ENCODE measurements at regions not wholly inside any gene's neighbourhood (a gene's known extent, or its start where the extent isn't known, plus 50 kb on each side); places are given as distances from the start of the nearest gene placed in this dataset.

- H3K4me1 Mint-ChIP-seq, result peaks cover 14 to 15% of the 10 kb centered on the region in 2 experiments
- H2BK15ac ChIP-seq (ENCODE audit: low read depth, low read length), result no peak overlapping the region
- no peaks in the 10 kb centered on the region for H3K27me3 ChIP-seq (ENCODE audit: insufficient read depth, low read length)
- no peak overlapping the region for H3K9ac ChIP-seq (ENCODE audit: extremely low read depth, insufficient read length, low read length)
- H3K23ac ChIP-seq (ENCODE audit: insufficient read length, low read depth, low read length), result no peak overlapping the region
- H3K4me3 Mint-ChIP-seq, result no peak overlapping the region
- H3K9me3 Mint-ChIP-seq, result no peaks in the 10 kb centered on the region
- H3K4me1 ChIP-seq (ENCODE audit: insufficient read depth, low read length), result no peaks in the 10 kb centered on the region; the same call in 1 of the 2 replicates
- H4K91ac ChIP-seq (ENCODE audit: insufficient read length, low read depth, low read length), result no peak overlapping the region
- H3K56ac ChIP-seq (ENCODE audit: insufficient read length, low read depth, low read length), result no peak overlapping the region
- H2AFZ ChIP-seq (ENCODE audit: low read length), result no peak overlapping the region
- H3K27me3 Mint-ChIP-seq (ENCODE audit: low read depth), result no peaks in the 10 kb centered on the region
- no peak overlapping the region for H2BK5ac ChIP-seq (ENCODE audit: insufficient read length, low read length)
- H3K4me2 ChIP-seq (ENCODE audit: insufficient read depth, insufficient read length, low read length), result no peak overlapping the region
- no peak overlapping the region for H3T11ph ChIP-seq (ENCODE audit: low read length)
- no peak overlapping the region for H4K5ac ChIP-seq (ENCODE audit: insufficient read length, low read depth, low read length)
- H4K20me1 ChIP-seq (ENCODE audit: control insufficient read depth, insufficient read depth, insufficient read length), result no peaks in the 10 kb centered on the region
- H2BK12ac ChIP-seq (ENCODE audit: insufficient read length, low read depth, low read length), result no peak overlapping the region
- H2BK20ac ChIP-seq (ENCODE audit: low read depth, low read length, poor library complexity, severe bottlenecking), result no peak overlapping the region
- H2BK120ac ChIP-seq (ENCODE audit: low read depth, low read length, poor library complexity, severe bottlenecking), result no peak overlapping the region
- DNase-seq, result no peak
- no peak overlapping the region for H4K8ac ChIP-seq (replicated peaks; ENCODE audit: insufficient read length, low read depth, low read length)
- H3K4ac ChIP-seq (ENCODE audit: low read depth, low read length), result no peak overlapping the region
- no peaks in the 10 kb centered on the region for H3K23me2 ChIP-seq (ENCODE audit: insufficient read length, low read depth, low read length, poor library complexity, severe bottlenecking)
- no peak overlapping the region for H2AK5ac ChIP-seq (ENCODE audit: insufficient read length, low read length)
- H3K27ac ChIP-seq (ENCODE audit: insufficient read length, low read depth, low read length), result no peak overlapping the region
- H3K27ac Mint-ChIP-seq, result no peak overlapping the region
- no peaks in the 10 kb centered on the region for H3K9me3 ChIP-seq (ENCODE audit: control insufficient read depth, low read depth, low read length)
- TF ChIP-seq CTCF (conservative IDR thresholded peaks at IDR 0.05), result no peak
- no CpG with 5 or more reads among the region's 5 CpGs for WGBS (ENCODE audit: extremely low coverage, insufficient read length, low lambda C conversion rate)
- no peaks in the 10 kb centered on the region for H3K79me1 ChIP-seq (ENCODE audit: insufficient read depth, low read depth, low read length, poor library complexity, severe bottlenecking)
- no peak overlapping the region for H3K14ac ChIP-seq (ENCODE audit: insufficient read depth, low read length)
- no peak overlapping the region for H3K18ac ChIP-seq (ENCODE audit: insufficient read length, low read depth, low read length)
- H3K36me3 Mint-ChIP-seq (ENCODE audit: insufficient read depth in 1 of 3, low read depth in 3 of 3), result no peaks in the 10 kb centered on the region; a peak in 1 of 7 replicates
- H3K79me2 ChIP-seq (ENCODE audit: insufficient read depth, low read length), result no peaks in the 10 kb centered on the region
These were observed 93.1 kb upstream of the HEY2 start for GRCh38 chr6:125656287-125656870.
